Activated CD4-positive, alpha-beta T cell treated with anti-CD3 and anti-CD28 coated beads, Interleukin-2, amount 10 ng/mL, durations not matched to agents 24 days and 14 days (primary cell): ENCODE measurements at regions not wholly inside any gene's neighbourhood (a gene's known extent, or its start where the extent isn't known, plus 50 kb on each side); places are given as distances from the start of the nearest gene placed in this dataset.

Source experiments
- DNase-seq: peaks from one replicate; pipeline ENCODE4 v3.0.0; 2022
- H3K27ac Mint-ChIP-seq: one replicate; pipeline ENCODE4 v1.8.0; 2022; ENCODE audit warnings: mild to moderate bottlenecking, mixed read lengths
- H3K27me3 Mint-ChIP-seq: one replicate; pipeline ENCODE4 v1.8.0; 2022; ENCODE audit warnings: mixed read lengths
- H3K36me3 Mint-ChIP-seq: one replicate; pipeline ENCODE4 v1.8.0; 2022; ENCODE audit warnings: low read depth, mild to moderate bottlenecking, mixed read lengths
- H3K4me1 Mint-ChIP-seq: one replicate; pipeline ENCODE4 v1.8.0; 2021; ENCODE audit warnings: mixed read lengths
- H3K4me3 Mint-ChIP-seq: one replicate; pipeline ENCODE4 v1.8.0; 2022; ENCODE audit warnings: mild to moderate bottlenecking, moderate library complexity, mixed read lengths
- H3K9me3 Mint-ChIP-seq: one replicate; pipeline ENCODE4 v1.8.0; 2021; ENCODE audit warnings: mixed read lengths
- intact Hi-C: fragments of 100-400 bp; cut with micrococcal nuclease; formaldehyde crosslinking; loops from one replicate; pipeline ENCODE4 v1.15.1; 2023

GRCh38 chr5:163633926-163634460 is 128.6 kb downstream of the MAT2B start:
- H3K27me3 Mint-ChIP-seq = no peaks in the 10 kb centered on the region
- no peak for DNase-seq
- intact Hi-C loops = no loop called here
- no peaks in the 10 kb centered on the region for H3K4me1 Mint-ChIP-seq
- H3K36me3 Mint-ChIP-seq = no peaks in the 10 kb centered on the region
- H3K27ac Mint-ChIP-seq = no peak overlapping the region
- peaks cover 4% of the 10 kb centered on the region for H3K9me3 Mint-ChIP-seq
- no peak overlapping the region for H3K4me3 Mint-ChIP-seq

- no peaks in the 10 kb centered on the region for H3K36me3 Mint-ChIP-seq
- no peaks in the 10 kb centered on the region for H3K4me1 Mint-ChIP-seq
- no peaks in the 10 kb centered on the region for H3K27me3 Mint-ChIP-seq
- no peak for DNase-seq
- H3K27ac Mint-ChIP-seq = no peak overlapping the region
- peaks cover 4% of the 10 kb centered on the region for H3K9me3 Mint-ChIP-seq
- H3K4me3 Mint-ChIP-seq = no peak overlapping the region
- intact Hi-C loops = no loop called here
Observed at GRCh38 chr5:163635631-163636030, 130.2 kb downstream of the MAT2B start.

GRCh38 chr5:163642904-163643303 is 137.5 kb downstream of the MAT2B start:
- no peaks in the 10 kb centered on the region for H3K27me3 Mint-ChIP-seq
- no peak for DNase-seq
- H3K27ac Mint-ChIP-seq = no peak overlapping the region
- H3K36me3 Mint-ChIP-seq = no peaks in the 10 kb centered on the region
- no peak overlapping the region for H3K4me3 Mint-ChIP-seq
- intact Hi-C loops = no loop called here
- H3K4me1 Mint-ChIP-seq = no peaks in the 10 kb centered on the region
- H3K9me3 Mint-ChIP-seq = peaks cover 2% of the 10 kb centered on the region

GRCh38 chr5:163645421-163646416 is 140.3 kb downstream of the MAT2B start:
- no peak for DNase-seq
- no peaks in the 10 kb centered on the region for H3K36me3 Mint-ChIP-seq
- no peak overlapping the region for H3K27ac Mint-ChIP-seq
- H3K9me3 Mint-ChIP-seq = no peaks in the 10 kb centered on the region
- H3K27me3 Mint-ChIP-seq = no peaks in the 10 kb centered on the region
- intact Hi-C loops = no loop called here
- no peaks in the 10 kb centered on the region for H3K4me1 Mint-ChIP-seq
- no peak overlapping the region for H3K4me3 Mint-ChIP-seq

- no peaks in the 10 kb centered on the region for H3K9me3 Mint-ChIP-seq
- DNase-seq = peak; percentile 37
- no peak overlapping the region for H3K27ac Mint-ChIP-seq
- no peaks in the 10 kb centered on the region for H3K4me1 Mint-ChIP-seq
- no peaks in the 10 kb centered on the region for H3K36me3 Mint-ChIP-seq
- intact Hi-C loops = no loop called here
- no peaks in the 10 kb centered on the region for H3K27me3 Mint-ChIP-seq
- H3K4me3 Mint-ChIP-seq = no peak overlapping the region
Observed at GRCh38 chr5:163649514-163649913, 144.1 kb downstream of the MAT2B start.

- intact Hi-C loops = no loop called here
- Mint-ChIP-seq H3K27ac (no peak overlapping the region), H3K4me1 (no peaks in the 10 kb centered on the region)
Observed at GRCh38 chr5:163653526-163653925, 148.1 kb downstream of the MAT2B start.

GRCh38 chr5:163658702-163659567 is 153.5 kb downstream of the MAT2B start:
- DNase-seq = no peak
- no peaks in the 10 kb centered on the region for H3K9me3 Mint-ChIP-seq
- H3K4me1 Mint-ChIP-seq = no peaks in the 10 kb centered on the region
- no peaks in the 10 kb centered on the region for H3K27me3 Mint-ChIP-seq
- no peaks in the 10 kb centered on the region for H3K36me3 Mint-ChIP-seq
- H3K4me3 Mint-ChIP-seq = no peak overlapping the region
- intact Hi-C loops = no loop called here
- H3K27ac Mint-ChIP-seq = no peak overlapping the region

More at GRCh38 chr5:163653526-163653925, 148.1 kb downstream of the MAT2B start:
- Mint-ChIP-seq H3K9me3 (no peaks in the 10 kb centered on the region), H3K36me3 (no peaks in the 10 kb centered on the region), H3K27me3 (no peaks in the 10 kb centered on the region), H3K4me3 (no peak overlapping the region)
- DNase-seq = no peak

GRCh38 chr5:163659568-163659902 is 154.1 kb downstream of the MAT2B start:
- H3K27me3 Mint-ChIP-seq = no peaks in the 10 kb centered on the region
- no peaks in the 10 kb centered on the region for H3K36me3 Mint-ChIP-seq
- no peak overlapping the region for H3K4me3 Mint-ChIP-seq
- no peaks in the 10 kb centered on the region for H3K4me1 Mint-ChIP-seq
- intact Hi-C loops = no loop called here
- H3K27ac Mint-ChIP-seq = no peak overlapping the region
- H3K9me3 Mint-ChIP-seq = no peaks in the 10 kb centered on the region
- DNase-seq = no peak

GRCh38 chr5:163660486-163660885 is 155.1 kb downstream of the MAT2B start:
- intact Hi-C loops = no loop called here

GRCh38 chr5:163661360-163661759 is 155.9 kb downstream of the MAT2B start:
- Mint-ChIP-seq H3K36me3 (no peaks in the 10 kb centered on the region), H3K27me3 (no peaks in the 10 kb centered on the region), H3K9me3 (no peaks in the 10 kb centered on the region), H3K4me3 (no peak overlapping the region), H3K27ac (no peak overlapping the region), H3K4me1 (no peaks in the 10 kb centered on the region)
- no peak for DNase-seq
- intact Hi-C loops = no loop called here

More at GRCh38 chr5:163660486-163660885, 155.1 kb downstream of the MAT2B start:
- no peak overlapping the region for H3K27ac Mint-ChIP-seq
- H3K4me3 Mint-ChIP-seq = no peak overlapping the region
- no peaks in the 10 kb centered on the region for H3K9me3 Mint-ChIP-seq
- H3K4me1 Mint-ChIP-seq = no peaks in the 10 kb centered on the region
- no peak for DNase-seq
- H3K36me3 Mint-ChIP-seq = no peaks in the 10 kb centered on the region
- H3K27me3 Mint-ChIP-seq = no peaks in the 10 kb centered on the region

GRCh38 chr5:163670036-163670435 is 164.6 kb downstream of the MAT2B start:
- Mint-ChIP-seq H3K9me3 (no peaks in the 10 kb centered on the region), H3K4me3 (no peak overlapping the region), H3K27me3 (no peaks in the 10 kb centered on the region), H3K4me1 (no peaks in the 10 kb centered on the region), H3K27ac (no peak overlapping the region), H3K36me3 (no peaks in the 10 kb centered on the region)
- no peak for DNase-seq
- intact Hi-C loops = no loop called here

GRCh38 chr5:163677092-163677491 is 171.7 kb downstream of the MAT2B start:
- Mint-ChIP-seq H3K9me3 (no peaks in the 10 kb centered on the region), H3K27ac (no peak overlapping the region), H3K4me3 (no peak overlapping the region)

GRCh38 chr5:163682234-163682633 is 176.8 kb downstream of the MAT2B start:
- Mint-ChIP-seq H3K9me3 (no peaks in the 10 kb centered on the region), H3K4me1 (no peaks in the 10 kb centered on the region), H3K27ac (no peak overlapping the region), H3K36me3 (no peaks in the 10 kb centered on the region), H3K27me3 (no peaks in the 10 kb centered on the region), H3K4me3 (no peak overlapping the region)
- DNase-seq = no peak
- intact Hi-C loops = no loop called here

More at GRCh38 chr5:163677092-163677491, 171.7 kb downstream of the MAT2B start:
- Mint-ChIP-seq H3K27me3 (no peaks in the 10 kb centered on the region), H3K4me1 (no peaks in the 10 kb centered on the region), H3K36me3 (no peaks in the 10 kb centered on the region)
- intact Hi-C loops = no loop called here
- DNase-seq = no peak

GRCh38 chr5:163687414-163687813 is 182.0 kb downstream of the MAT2B start:
- Mint-ChIP-seq H3K36me3 (no peaks in the 10 kb centered on the region), H3K27ac (no peak overlapping the region), H3K27me3 (no peaks in the 10 kb centered on the region), H3K4me1 (no peaks in the 10 kb centered on the region), H3K4me3 (no peak overlapping the region), H3K9me3 (no peaks in the 10 kb centered on the region)
- DNase-seq = no peak
- intact Hi-C loops = no loop called here
